OCI-LY3 (cell line): ENCODE measurements at regions not wholly inside any gene's neighbourhood (a gene's known extent, or its start where the extent isn't known, plus 50 kb on each side); places are given as distances from the start of the nearest gene placed in this dataset.

Experiments used
- H2AFZ ChIP-seq: fragments of 200-600, 300-600 bp; shearing (Covaris generic); 2 replicates; pipeline ENCODE4 v1.6.0; 2014; ENCODE audit warnings: antibody characterized with exemption, low read depth, low read length
- H3K27ac ChIP-seq: fragments of 200-600, 300-600 bp; sonication (generic); 2 replicates; pipeline ENCODE4 v1.5.1; 2014; ENCODE audit warnings: mild to moderate bottlenecking, low read length, moderate library complexity, mixed read lengths
- H3K27me3 ChIP-seq: fragments of 200-600, 300-600 bp; sonication (generic); 2 replicates; pipeline ENCODE4 v1.6.1; 2014; ENCODE audit warnings: low read depth, low read length, mixed read lengths
- H3K36me3 ChIP-seq: fragments of 200-600, 300-600 bp; sonication (generic); replicated peaks from 2 replicates; pipeline ENCODE3; 2014; ENCODE audit warnings: low read depth, low read length, mixed read lengths
- H3K4me1 ChIP-seq: fragments of 300-600, 200-600 bp; sonication (generic); 2 replicates; pipeline ENCODE4 v1.6.1; 2014; ENCODE audit warnings: low read length, mixed read lengths
- H3K4me2 ChIP-seq: fragments of 200-600, 300-600 bp; sonication (generic); 2 replicates; pipeline ENCODE4 v1.6.1; 2014; ENCODE audit warnings: low read length, mixed read lengths
- H3K4me3 ChIP-seq: fragments of 300-600, 200-600 bp; sonication (generic); 2 replicates; pipeline ENCODE4 v1.5.1; 2014; ENCODE audit warnings: antibody characterized with exemption, mild to moderate bottlenecking, low read length, moderate library complexity
- H3K79me2 ChIP-seq: fragments of 300-600, 200-600 bp; shearing (Covaris generic); 2 replicates; pipeline ENCODE4 v1.6.1; 2014; ENCODE audit warnings: mild to moderate bottlenecking, low read length, mixed read lengths
- H3K9ac ChIP-seq: fragments of 300-600, 200-600 bp; shearing (Covaris generic); 2 replicates; pipeline ENCODE4 v1.6.0; 2014; ENCODE audit warnings: mild to moderate bottlenecking, low read length, moderate library complexity
- H3K9me3 ChIP-seq: fragments of 200-600, 300-600 bp; shearing (Covaris generic); 2 replicates; pipeline ENCODE4 v1.6.1; 2014; ENCODE audit warnings: low read length, mixed read lengths; ENCODE audit not compliant: insufficient read depth
- H4K20me1 ChIP-seq: fragments of 200-600, 300-600 bp; sonication (generic); 2 replicates; pipeline ENCODE4 v1.6.1; 2016; ENCODE audit warnings: low read length, mixed read lengths; ENCODE audit not compliant: insufficient read depth
- EZH2phosphoT487 ChIP-seq: fragments of 200-600 bp; shearing (Covaris generic); IDR thresholded peaks from 2 replicates; pipeline ENCODE4 v1.6.1; 2018; ENCODE audit warnings: antibody characterized with exemption, mixed run types, low read depth
- TF ChIP-seq, protein P1 (sequence below): fragments of 200-600, 300-600 bp; sonication (generic); IDR thresholded peaks from 2 replicates; pipeline ENCODE4 v1.5.1; 2014; ENCODE audit warnings: antibody characterized with exemption, low read length, low read depth

DNA sequence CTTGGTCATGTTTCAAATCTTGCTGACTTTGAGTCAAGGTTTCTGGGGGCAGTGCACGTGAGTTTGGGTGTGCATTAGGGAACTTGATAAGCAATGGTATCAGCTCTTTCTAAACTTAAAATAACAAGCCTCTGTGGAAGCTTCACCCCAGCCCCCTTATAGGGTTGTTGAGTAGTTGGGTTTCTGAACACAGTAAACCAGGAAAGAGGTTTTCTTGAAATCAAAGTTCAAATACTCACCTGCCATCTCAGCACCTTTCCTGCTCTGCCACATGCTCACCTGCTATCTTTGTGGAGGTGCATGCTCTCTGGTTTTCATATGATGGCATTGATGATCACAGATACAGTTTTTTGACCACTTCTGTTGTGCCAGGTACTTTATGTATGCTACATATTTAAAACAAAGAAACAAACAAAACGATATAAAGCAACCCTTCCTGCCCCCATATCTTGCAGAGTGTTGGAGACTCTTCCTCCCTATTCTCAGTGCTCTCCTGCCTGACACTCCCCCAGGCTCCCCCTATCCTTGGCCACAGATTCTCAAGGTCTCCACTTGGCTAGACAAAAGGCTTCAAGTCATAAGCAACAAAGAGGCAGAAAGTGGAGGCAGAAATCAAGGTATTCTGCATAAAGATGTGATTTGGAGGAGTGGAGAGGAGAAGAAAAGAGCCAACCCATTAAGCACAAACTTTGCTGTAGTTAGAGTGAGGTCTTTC, 360.6 kb downstream of the CYRIA start:
- Histone ChIP-seq H3K9me3 (no peaks in the 10 kb centered on the region), H2AFZ (no peak overlapping the region), H4K20me1 (no peaks in the 10 kb centered on the region), H3K27me3 (peaks cover 20% of the 10 kb centered on the region; the same call in 1 of the 2 replicates), H3K4me3 (no peak overlapping the region), H3K9ac (no peak overlapping the region), H3K36me3 (no peaks in the 10 kb centered on the region), H3K4me1 (no peaks in the 10 kb centered on the region), H3K27ac (no peak overlapping the region), H3K79me2 (no peaks in the 10 kb centered on the region), H3K4me2 (no peak overlapping the region)
- no peak for TF ChIP-seq EZH2phosphoT487
- TF ChIP-seq, protein P1, sequence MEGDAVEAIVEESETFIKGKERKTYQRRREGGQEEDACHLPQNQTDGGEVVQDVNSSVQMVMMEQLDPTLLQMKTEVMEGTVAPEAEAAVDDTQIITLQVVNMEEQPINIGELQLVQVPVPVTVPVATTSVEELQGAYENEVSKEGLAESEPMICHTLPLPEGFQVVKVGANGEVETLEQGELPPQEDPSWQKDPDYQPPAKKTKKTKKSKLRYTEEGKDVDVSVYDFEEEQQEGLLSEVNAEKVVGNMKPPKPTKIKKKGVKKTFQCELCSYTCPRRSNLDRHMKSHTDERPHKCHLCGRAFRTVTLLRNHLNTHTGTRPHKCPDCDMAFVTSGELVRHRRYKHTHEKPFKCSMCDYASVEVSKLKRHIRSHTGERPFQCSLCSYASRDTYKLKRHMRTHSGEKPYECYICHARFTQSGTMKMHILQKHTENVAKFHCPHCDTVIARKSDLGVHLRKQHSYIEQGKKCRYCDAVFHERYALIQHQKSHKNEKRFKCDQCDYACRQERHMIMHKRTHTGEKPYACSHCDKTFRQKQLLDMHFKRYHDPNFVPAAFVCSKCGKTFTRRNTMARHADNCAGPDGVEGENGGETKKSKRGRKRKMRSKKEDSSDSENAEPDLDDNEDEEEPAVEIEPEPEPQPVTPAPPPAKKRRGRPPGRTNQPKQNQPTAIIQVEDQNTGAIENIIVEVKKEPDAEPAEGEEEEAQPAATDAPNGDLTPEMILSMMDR: no peak

DNA sequence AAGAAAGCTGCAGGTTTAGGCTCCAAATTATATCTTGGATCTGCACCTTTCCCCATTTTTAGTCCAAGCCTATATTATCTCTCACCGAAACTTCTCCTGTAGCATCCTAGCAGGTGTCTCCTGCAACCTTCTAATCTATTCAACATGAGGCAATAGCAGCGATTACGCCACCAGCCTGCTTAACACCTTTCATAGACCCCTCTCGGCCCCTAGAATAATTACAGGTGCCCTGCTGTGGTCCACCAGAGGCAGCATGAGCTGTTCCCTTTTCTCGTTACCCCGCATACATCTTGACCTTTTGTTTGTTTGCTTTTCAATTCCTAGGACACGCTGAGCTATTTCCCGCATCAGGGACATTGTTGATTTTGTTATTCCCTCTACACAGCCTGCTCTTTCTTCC, 361.9 kb downstream of the CYRIA start:
- Histone ChIP-seq H4K20me1 (no peaks in the 10 kb centered on the region), H3K79me2 (no peaks in the 10 kb centered on the region), H3K4me2 (no peak overlapping the region), H3K27ac (no peak overlapping the region), H3K36me3 (no peaks in the 10 kb centered on the region), H2AFZ (no peak overlapping the region), H3K4me3 (no peak overlapping the region), H3K4me1 (no peaks in the 10 kb centered on the region), H3K9ac (no peak overlapping the region), H3K27me3 (peaks cover 20% of the 10 kb centered on the region; the same call in 1 of the 2 replicates), H3K9me3 (no peaks in the 10 kb centered on the region)
- TF ChIP-seq, protein P1: no peak
- TF ChIP-seq EZH2phosphoT487: no peak

DNA sequence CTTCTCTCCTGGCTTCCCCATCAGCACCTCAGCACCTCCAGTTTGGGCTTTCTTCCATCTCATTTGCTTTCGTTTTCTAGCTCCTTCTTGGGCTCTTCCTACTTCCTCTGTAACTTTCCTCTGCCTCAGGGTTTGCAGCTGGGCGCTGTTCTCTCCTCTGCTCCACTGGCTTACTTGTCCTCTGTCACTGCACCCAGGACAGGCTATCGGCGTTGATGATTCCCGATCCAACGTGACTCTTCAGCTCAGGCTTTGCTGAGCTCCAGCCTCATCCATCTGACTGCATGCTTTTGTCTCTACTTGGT, 362.4 kb downstream of the CYRIA start:
- no peak overlapping the region for H2AFZ ChIP-seq
- H3K36me3 ChIP-seq: no peaks in the 10 kb centered on the region
- no peaks in the 10 kb centered on the region for H3K9me3 ChIP-seq
- H3K4me1 ChIP-seq: no peaks in the 10 kb centered on the region
- H3K4me3 ChIP-seq: no peak overlapping the region
- H4K20me1 ChIP-seq: no peaks in the 10 kb centered on the region
- H3K27me3 ChIP-seq: peaks cover 20% of the 10 kb centered on the region; the same call in 1 of the 2 replicates
- no peaks in the 10 kb centered on the region for H3K79me2 ChIP-seq
- no peak overlapping the region for H3K9ac ChIP-seq
- TF ChIP-seq, protein P1: no peak
- no peak for TF ChIP-seq EZH2phosphoT487
- H3K27ac ChIP-seq: no peak overlapping the region
- no peak overlapping the region for H3K4me2 ChIP-seq

DNA sequence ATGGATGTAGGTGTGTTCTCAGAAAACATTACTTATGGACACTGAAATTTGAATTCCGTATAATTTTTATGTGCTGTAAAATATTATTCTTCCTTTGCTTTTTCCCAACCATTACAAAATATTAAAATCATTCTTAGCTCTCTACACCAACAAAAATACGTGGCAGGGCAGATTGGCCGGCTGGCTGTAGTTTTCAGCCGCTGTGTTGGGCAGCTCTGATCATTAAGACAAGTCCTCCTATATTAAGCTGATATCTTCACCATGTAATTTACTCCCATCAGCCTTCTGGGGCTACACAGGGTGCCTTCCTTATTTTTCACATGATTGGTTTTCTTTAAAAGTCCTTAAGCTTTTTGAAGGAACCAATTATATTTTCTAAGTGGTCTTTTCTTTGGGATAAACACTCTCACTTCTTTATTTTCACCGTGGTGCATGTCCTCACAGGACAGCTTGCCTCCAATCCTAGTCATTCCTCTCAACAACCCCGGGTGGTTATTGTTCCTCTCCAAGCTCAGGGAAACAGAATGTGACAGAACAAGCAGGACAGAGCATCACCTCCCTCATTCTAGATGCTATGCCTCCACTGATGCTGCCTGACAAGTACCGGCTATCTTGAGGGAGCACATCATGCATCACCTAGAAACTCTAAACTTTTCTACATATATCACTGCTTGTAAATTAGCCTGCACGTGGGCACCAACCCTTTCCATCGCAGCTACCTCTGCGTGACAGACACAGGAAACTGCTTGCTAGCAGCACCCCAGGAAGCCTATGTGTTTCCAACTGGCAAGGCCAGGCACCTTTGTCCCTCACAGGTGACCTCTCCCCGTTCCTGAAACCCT, 362.3 kb downstream of the MYCN start:
- Histone ChIP-seq H3K27ac (no peak overlapping the region), H3K4me1 (no peaks in the 10 kb centered on the region), H3K4me3 (no peak overlapping the region), H4K20me1 (no peaks in the 10 kb centered on the region), H3K27me3 (peaks cover 20% of the 10 kb centered on the region; the same call in 1 of the 2 replicates), H3K9me3 (no peaks in the 10 kb centered on the region), H3K36me3 (no peaks in the 10 kb centered on the region), H3K9ac (no peak overlapping the region), H3K4me2 (no peak overlapping the region), H3K79me2 (no peaks in the 10 kb centered on the region), H2AFZ (no peak overlapping the region)
- TF ChIP-seq, protein P1: no peak
- TF ChIP-seq EZH2phosphoT487: no peak
